Stomach smooth muscle (tissue), 2 donors: ENCODE measurements at regions not wholly inside any gene's neighbourhood (a gene's known extent, or its start where the extent isn't known, plus 50 kb on each side); places are given as distances from the start of the nearest gene placed in this dataset.

Experiments used
- H3K27ac ChIP-seq: one replicate; pipeline ENCODE4 v1.7.0; 2013; ENCODE audit warnings: mild to moderate bottlenecking, low read length, inconsistent platforms
- H3K27me3 ChIP-seq, 2 donors: one replicate each; pipeline ENCODE4 v1.7.0; 2013; ENCODE audit warnings: low read length in 2 of 2; ENCODE audit not compliant: insufficient read depth in 2 of 2, control insufficient read depth in 1 of 2
- H3K36me3 ChIP-seq, 2 donors: one replicate each; pipeline ENCODE4 v1.7.0; 2013; ENCODE audit warnings: low read length in 2 of 2; ENCODE audit not compliant: control insufficient read depth in 2 of 2, insufficient read depth in 2 of 2
- H3K4me1 ChIP-seq: one replicate; pipeline ENCODE4 v1.7.0; 2013; ENCODE audit warnings: low read length; ENCODE audit not compliant: control insufficient read depth, insufficient read depth
- H3K4me3 ChIP-seq, 2 donors: one replicate each; pipeline ENCODE4 v1.7.0; 2013; ENCODE audit warnings: low read length in 2 of 2
- H3K9ac ChIP-seq, 2 donors: one replicate each; pipeline ENCODE4 v1.7.0; 2013; ENCODE audit warnings: low read length in 2 of 2, mild to moderate bottlenecking in 1 of 2
- H3K9me3 ChIP-seq, 2 donors: one replicate each; pipeline ENCODE4 v1.7.0; 2013; ENCODE audit warnings: low read length in 2 of 2; ENCODE audit not compliant: control insufficient read depth in 2 of 2
- donor health status: healthy.
- donor health status: Pancreatic carcinoma.

DNA sequence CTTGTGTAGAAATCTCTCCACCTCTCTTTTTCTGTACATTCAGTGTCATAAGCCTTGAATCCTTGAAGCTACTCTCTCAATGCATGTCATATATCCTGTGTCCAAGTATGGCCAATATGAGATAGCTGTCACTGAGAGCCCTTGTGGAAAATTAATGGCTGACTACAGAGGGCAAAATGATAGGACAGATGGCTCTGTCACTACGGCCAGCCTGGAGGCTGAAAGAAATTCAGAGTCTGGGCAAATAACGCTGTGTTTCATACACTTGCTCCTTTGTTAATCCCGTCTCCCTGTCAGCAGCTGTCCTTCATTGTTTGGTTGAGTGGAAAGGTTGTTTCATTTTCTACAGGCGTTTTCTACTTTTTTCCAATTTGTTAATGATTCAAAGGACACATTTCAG is 70.4 kb upstream of the VGLL2 start:
- Histone ChIP-seq H3K9ac (no peak overlapping the region), H3K4me3 (no peak overlapping the region), H3K4me1 (no peaks in the 10 kb centered on the region), H3K9me3 (no peaks in the 10 kb centered on the region), H3K27ac (no peak overlapping the region), H3K36me3 (no peaks in the 10 kb centered on the region), H3K27me3 (no peaks in the 10 kb centered on the region)

DNA sequence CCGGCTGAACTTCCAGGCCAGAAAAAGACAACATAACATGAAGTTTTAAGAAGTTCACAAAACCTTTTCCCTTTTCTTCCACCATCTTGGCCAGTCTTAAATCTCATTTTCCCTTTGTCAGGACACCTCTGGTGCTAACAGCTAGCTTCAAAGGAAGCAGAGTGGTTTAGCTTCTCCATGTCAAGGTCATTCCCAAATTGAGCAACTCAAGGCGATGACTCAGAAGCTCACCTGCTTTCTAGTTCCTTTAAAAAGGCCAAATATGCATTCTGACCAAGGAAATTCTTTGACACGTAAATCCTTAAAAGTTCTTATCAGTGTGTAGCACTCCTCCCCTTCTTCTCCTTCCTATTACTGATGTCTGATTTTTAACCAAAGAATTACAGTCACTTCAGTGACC is 69.6 kb upstream of the VGLL2 start:
- no peak overlapping the region for H3K27ac ChIP-seq
- no peaks in the 10 kb centered on the region for H3K36me3 ChIP-seq
- no peaks in the 10 kb centered on the region for H3K9me3 ChIP-seq
- H3K27me3 ChIP-seq = no peaks in the 10 kb centered on the region
- no peak overlapping the region for H3K4me3 ChIP-seq
- H3K9ac ChIP-seq = no peak overlapping the region
- H3K4me1 ChIP-seq = no peaks in the 10 kb centered on the region

DNA sequence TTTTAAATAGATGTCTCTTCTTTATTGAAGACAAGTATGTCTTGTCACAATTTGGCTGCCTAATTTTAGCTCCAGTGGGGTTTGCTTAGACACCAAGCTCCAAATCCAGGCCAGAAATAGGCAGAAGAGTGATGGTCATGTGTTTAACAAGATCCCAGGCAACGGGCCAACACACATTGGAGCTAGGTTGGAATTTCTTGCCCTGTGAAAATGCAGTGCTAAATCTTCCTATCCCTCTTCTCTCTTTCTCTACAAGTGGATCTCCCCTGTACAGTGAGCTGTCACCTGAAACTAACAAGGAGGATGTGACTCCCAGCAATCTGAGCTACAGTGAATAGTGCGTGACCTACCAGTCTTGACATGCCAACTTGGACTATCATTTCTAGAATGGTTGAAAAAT is 65.3 kb upstream of the VGLL2 start:
- no peaks in the 10 kb centered on the region for H3K9me3 ChIP-seq
- no peaks in the 10 kb centered on the region for H3K4me1 ChIP-seq
- H3K27ac ChIP-seq = no peak overlapping the region
- H3K9ac ChIP-seq = no peak overlapping the region
- H3K4me3 ChIP-seq = no peak overlapping the region
- no peaks in the 10 kb centered on the region for H3K27me3 ChIP-seq
- no peaks in the 10 kb centered on the region for H3K36me3 ChIP-seq

DNA sequence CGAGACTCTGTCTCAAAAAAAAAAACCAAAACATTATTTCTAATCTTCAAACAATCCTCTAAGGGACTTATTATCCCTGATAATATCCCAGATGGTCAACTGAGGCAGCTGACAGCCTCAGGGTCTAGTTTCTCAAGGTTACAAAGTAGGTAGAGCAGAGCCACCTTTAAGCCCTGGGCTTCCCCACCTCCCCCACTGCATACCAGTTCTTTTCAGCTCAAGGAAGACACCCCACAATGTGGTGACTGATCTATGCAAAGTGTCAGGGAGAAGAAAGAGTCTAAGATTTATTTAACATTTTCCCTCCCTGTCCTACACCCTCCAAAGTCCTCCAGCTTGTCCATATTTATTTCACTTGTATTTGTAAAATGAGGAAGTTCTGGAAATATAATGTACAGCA is 60.5 kb upstream of the VGLL2 start:
- H3K4me1 ChIP-seq = no peaks in the 10 kb centered on the region
- H3K9me3 ChIP-seq = no peaks in the 10 kb centered on the region
- no peak overlapping the region for H3K9ac ChIP-seq
- peaks cover 0 to 2% of the 10 kb centered on the region in 2 donors for H3K27me3 ChIP-seq
- no peaks in the 10 kb centered on the region for H3K36me3 ChIP-seq
- H3K27ac ChIP-seq = no peak overlapping the region
- H3K4me3 ChIP-seq = no peak overlapping the region

DNA sequence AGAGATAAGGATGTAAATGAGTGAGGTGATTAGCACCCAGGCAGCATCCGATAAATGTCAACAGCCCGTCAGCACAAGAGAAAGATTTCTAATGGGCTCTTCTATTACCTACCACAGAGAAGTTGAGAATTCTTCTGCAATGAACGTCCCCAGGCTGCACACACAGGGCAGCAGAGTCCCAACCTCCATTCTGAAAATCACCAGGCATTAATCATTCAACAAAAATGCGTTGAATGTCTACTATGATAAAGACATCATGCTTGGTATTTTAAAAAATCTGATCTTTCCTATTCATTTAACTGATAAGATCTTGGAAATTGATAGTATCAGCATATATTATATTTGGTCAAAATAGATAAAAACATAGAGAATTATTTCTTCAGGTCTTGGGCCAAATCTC is 59.5 kb upstream of the VGLL2 start:
- Histone ChIP-seq H3K4me3 (no peak overlapping the region), H3K9ac (no peak overlapping the region), H3K27me3 (peaks cover 0 to 2% of the 10 kb centered on the region in 2 donors), H3K27ac (no peak overlapping the region), H3K36me3 (no peaks in the 10 kb centered on the region), H3K9me3 (no peaks in the 10 kb centered on the region), H3K4me1 (no peaks in the 10 kb centered on the region)

DNA sequence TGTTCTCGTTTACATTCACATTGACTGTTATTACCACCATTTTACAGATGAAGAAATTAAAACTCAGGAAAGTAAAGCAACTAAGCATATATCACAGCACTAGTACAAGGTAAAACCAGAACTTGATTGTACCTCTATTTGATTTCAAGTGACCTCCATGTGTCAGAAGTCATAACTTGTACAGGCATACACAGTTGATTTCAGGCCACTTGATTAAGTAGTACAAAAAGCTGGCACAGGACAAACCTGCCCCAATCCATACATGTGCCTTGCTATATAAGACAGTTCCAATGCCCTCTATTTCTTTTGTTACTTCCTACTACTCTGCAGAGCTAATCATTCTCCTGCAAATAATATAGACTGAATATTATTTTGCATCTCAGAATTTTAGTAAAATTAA is 58.8 kb upstream of the VGLL2 start:
- Histone ChIP-seq H3K36me3 (no peaks in the 10 kb centered on the region), H3K4me3 (no peak overlapping the region), H3K9me3 (no peaks in the 10 kb centered on the region), H3K9ac (no peak overlapping the region), H3K27ac (no peak overlapping the region), H3K27me3 (peaks cover 0 to 2% of the 10 kb centered on the region in 2 donors), H3K4me1 (no peaks in the 10 kb centered on the region)

DNA sequence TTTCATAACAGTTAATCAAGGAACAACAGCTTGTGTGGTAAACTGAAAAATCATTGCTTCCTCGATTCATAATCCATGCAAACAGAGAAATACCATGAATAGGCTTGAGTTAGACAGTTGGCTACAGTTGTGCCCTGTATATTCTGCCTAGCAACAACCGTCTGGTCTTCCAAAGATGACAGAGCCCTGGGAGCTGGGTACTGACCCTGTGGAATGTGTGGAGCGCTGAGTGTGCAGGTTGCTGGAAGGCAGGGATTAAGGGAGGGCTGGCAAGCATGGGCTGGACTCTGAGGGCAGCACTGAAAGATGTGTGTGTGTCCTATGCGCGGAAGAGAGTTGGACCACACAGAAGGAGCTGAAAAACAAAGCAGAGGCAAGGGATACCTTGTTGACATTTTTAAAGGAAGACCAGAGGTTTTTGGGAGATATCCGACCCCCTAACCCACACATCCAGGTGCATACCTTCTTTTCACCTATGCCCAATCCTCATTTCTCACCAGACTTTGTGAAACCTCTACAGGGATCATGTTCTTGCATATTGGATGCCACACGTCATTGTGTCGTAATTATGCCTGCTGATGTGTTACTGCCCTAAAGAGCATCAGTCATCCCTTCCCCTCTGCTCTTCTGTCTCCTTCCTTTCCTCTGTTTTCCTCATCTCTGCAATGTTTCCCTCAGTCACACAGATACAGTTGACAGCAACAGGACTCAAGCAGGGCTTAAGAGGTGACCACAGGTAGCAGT is 58.2 kb upstream of the VGLL2 start:
- no peak overlapping the region for H3K9ac ChIP-seq
- H3K36me3 ChIP-seq = no peaks in the 10 kb centered on the region
- no peaks in the 10 kb centered on the region for H3K4me1 ChIP-seq
- H3K27ac ChIP-seq = no peak overlapping the region
- no peak overlapping the region for H3K4me3 ChIP-seq
- peaks cover 0 to 2% of the 10 kb centered on the region in 2 donors for H3K27me3 ChIP-seq
- H3K9me3 ChIP-seq = peaks cover 0 to 2% of the 10 kb centered on the region in 2 donors

DNA sequence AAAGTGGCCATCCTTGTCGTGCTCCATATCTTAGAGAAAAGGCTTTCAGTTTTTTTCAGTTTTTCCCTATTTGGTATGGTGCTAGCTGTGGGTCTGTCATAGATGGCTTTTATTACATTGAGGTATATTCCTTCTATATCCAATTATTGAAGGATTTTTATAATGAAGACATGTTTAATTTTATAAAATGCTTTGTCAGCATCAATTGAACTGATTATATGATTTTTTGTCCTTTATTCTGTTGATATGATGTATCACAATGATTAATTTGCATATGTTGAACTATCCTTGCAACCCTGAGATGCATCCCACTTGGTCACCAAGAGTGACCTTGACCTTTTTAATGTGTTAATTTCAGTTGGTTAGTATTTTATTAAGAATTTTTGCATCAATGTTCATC is 55.1 kb upstream of the VGLL2 start:
- no peak overlapping the region for H3K9ac ChIP-seq
- no peak overlapping the region for H3K27ac ChIP-seq
- H3K4me1 ChIP-seq = no peaks in the 10 kb centered on the region
- peaks cover 2 to 3% of the 10 kb centered on the region in 2 donors for H3K9me3 ChIP-seq
- peaks cover 0 to 2% of the 10 kb centered on the region in 2 donors for H3K27me3 ChIP-seq
- H3K4me3 ChIP-seq = no peak overlapping the region
- no peaks in the 10 kb centered on the region for H3K36me3 ChIP-seq

DNA sequence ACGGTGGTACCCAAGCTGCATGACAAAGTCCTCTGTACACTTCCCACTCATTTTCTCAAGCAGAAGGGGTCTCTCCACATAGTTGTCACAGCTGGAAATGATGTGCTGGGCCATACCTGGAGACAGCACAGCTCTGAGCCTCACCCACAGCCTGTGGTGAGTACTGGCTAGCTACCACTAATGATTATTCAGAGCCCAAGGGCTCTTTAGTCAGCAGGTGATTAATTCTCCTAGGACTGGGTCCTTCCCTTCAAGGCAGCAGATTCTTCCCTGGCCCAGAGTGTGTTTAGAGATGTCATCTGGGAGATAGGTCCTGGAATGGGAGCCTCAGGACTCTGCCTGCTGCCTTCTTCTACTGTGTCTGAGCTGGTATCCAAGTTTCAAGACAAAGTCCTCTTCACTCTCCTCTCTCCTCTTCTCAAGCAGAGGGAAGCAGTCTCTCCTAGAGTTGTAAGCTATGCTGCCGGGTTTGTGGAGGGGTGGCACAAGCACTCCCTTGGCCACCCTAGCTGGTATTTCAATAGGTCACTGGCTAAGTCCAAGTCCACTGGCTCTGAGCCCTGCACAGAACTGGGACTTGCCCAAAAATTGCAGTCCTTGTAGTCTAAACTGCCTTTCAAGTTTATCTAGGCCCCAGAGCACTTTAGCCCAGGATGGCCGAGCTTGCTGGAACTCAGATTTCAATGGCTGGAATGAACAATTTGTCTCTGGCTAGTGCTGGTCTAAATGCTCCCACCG is 49.8 kb upstream of the VGLL2 start:
- no peaks in the 10 kb centered on the region for H3K27me3 ChIP-seq
- no peaks in the 10 kb centered on the region for H3K4me1 ChIP-seq
- H3K4me3 ChIP-seq = no peak overlapping the region
- no peak overlapping the region for H3K27ac ChIP-seq
- H3K9ac ChIP-seq = no peak overlapping the region
- peaks cover 2 to 3% of the 10 kb centered on the region in 2 donors for H3K9me3 ChIP-seq
- no peaks in the 10 kb centered on the region for H3K36me3 ChIP-seq
